ENCODE measurements at regions not wholly inside any gene's neighbourhood (a gene's known extent, or its start where the extent isn't known, plus 50 kb on each side); places are given as distances from the start of the nearest gene placed in this dataset.

DNA sequence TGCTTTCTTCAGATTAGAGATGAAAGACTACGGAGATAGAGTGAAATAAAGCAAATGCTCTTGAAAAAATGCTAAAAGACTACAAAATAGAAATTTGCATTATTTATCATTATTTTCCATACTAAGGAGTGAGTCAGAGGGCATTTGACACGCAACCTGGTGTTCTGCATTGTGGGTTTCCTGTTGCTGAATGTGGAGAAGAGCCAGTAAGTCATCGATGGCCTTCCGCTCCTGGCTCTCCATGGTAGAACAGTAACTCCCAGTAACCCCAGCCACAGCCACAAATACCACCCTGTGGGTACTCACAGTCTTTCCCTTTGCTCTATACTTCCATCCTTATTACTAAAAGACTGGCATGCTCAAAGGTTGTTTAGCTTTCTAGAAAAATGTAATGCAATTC, 61.5 kb downstream of the CGGBP1 start:
- H3K9me3 ChIP-seq (ENCODE audit: low read length): no peaks in the 10 kb centered on the region
- no peak overlapping the region for H3K4me3 ChIP-seq (ENCODE audit: low read length)
- no peak overlapping the region for H3K4me2 ChIP-seq (ENCODE audit: low read length)
- no peaks in the 10 kb centered on the region for H4K20me1 ChIP-seq (ENCODE audit: insufficient read depth)
- no peak overlapping the region for H2AFZ ChIP-seq (ENCODE audit: low read depth, low read length)
- no peak overlapping the region for H3K9ac ChIP-seq (ENCODE audit: low read length)
- no peaks in the 10 kb centered on the region for H3F3A ChIP-seq (ENCODE audit: insufficient read depth, low read length, poor library complexity, severe bottlenecking)
- no peak overlapping the region for H3K27ac ChIP-seq (ENCODE audit: low read length)
- no peaks in the 10 kb centered on the region for H3K79me2 ChIP-seq (replicated peaks; ENCODE audit: insufficient read depth, low read length)
- no peak for TF ChIP-seq RAD21 (conservative IDR thresholded peaks at IDR 0.05)
- TF ChIP-seq EP300 (conservative IDR thresholded peaks at IDR 0.05; ENCODE audit: poor library complexity, severe bottlenecking): no peak
- no peak for TF ChIP-seq MXI1 (conservative IDR thresholded peaks at IDR 0.05; ENCODE audit: poor library complexity, severe bottlenecking)
- TF ChIP-seq, protein P1, sequence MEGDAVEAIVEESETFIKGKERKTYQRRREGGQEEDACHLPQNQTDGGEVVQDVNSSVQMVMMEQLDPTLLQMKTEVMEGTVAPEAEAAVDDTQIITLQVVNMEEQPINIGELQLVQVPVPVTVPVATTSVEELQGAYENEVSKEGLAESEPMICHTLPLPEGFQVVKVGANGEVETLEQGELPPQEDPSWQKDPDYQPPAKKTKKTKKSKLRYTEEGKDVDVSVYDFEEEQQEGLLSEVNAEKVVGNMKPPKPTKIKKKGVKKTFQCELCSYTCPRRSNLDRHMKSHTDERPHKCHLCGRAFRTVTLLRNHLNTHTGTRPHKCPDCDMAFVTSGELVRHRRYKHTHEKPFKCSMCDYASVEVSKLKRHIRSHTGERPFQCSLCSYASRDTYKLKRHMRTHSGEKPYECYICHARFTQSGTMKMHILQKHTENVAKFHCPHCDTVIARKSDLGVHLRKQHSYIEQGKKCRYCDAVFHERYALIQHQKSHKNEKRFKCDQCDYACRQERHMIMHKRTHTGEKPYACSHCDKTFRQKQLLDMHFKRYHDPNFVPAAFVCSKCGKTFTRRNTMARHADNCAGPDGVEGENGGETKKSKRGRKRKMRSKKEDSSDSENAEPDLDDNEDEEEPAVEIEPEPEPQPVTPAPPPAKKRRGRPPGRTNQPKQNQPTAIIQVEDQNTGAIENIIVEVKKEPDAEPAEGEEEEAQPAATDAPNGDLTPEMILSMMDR (IDR thresholded peaks at IDR 0.05; ENCODE audit: poor library complexity, severe bottlenecking): no peak
- no peak for TF ChIP-seq POLR2AphosphoS5 (IDR thresholded peaks at IDR 0.05)
- TF ChIP-seq SMC3 (conservative IDR thresholded peaks at IDR 0.05; ENCODE audit: poor library complexity): no peak
- TF ChIP-seq, protein P2, sequence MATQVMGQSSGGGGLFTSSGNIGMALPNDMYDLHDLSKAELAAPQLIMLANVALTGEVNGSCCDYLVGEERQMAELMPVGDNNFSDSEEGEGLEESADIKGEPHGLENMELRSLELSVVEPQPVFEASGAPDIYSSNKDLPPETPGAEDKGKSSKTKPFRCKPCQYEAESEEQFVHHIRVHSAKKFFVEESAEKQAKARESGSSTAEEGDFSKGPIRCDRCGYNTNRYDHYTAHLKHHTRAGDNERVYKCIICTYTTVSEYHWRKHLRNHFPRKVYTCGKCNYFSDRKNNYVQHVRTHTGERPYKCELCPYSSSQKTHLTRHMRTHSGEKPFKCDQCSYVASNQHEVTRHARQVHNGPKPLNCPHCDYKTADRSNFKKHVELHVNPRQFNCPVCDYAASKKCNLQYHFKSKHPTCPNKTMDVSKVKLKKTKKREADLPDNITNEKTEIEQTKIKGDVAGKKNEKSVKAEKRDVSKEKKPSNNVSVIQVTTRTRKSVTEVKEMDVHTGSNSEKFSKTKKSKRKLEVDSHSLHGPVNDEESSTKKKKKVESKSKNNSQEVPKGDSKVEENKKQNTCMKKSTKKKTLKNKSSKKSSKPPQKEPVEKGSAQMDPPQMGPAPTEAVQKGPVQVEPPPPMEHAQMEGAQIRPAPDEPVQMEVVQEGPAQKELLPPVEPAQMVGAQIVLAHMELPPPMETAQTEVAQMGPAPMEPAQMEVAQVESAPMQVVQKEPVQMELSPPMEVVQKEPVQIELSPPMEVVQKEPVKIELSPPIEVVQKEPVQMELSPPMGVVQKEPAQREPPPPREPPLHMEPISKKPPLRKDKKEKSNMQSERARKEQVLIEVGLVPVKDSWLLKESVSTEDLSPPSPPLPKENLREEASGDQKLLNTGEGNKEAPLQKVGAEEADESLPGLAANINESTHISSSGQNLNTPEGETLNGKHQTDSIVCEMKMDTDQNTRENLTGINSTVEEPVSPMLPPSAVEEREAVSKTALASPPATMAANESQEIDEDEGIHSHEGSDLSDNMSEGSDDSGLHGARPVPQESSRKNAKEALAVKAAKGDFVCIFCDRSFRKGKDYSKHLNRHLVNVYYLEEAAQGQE (IDR thresholded peaks at IDR 0.05; ENCODE audit: borderline replicate concordance): no peak
- no peak for TF ChIP-seq TAF1 (IDR thresholded peaks at IDR 0.05; ENCODE audit: low read depth)
- no peak for TF ChIP-seq EZH2 (IDR thresholded peaks at IDR 0.05; ENCODE audit: borderline replicate concordance, insufficient read depth, low read length, poor library complexity, severe bottlenecking)
- H3K27me3 ChIP-seq (ENCODE audit: insufficient read depth, low read depth, low read length): no peaks in the 10 kb centered on the region
- no peaks in the 10 kb centered on the region for H3K9me2 ChIP-seq (ENCODE audit: insufficient read depth, low read length)
- H3K36me3 ChIP-seq (ENCODE audit: insufficient read depth, low read length): no peaks in the 10 kb centered on the region

DNA sequence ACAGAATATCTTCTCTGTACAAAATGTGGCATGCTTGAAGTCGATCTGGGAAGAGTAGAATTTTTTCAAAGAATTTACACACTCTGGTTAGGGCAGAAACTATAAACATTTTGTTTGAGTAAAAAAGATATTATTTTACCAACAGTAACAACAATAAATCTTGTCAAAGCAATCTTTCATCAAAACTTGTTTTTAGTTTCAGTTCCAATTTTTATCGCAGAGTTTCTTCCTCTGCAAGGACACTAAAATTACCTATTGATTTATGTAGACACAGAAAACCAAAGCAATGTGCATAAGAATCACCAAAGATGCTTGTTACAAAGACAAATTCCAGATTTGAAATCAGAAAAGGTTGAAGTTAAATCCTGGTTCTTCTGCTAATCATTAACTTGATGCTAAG, 61.9 kb downstream of the CGGBP1 start:
- no peaks in the 10 kb centered on the region for H3F3A ChIP-seq (ENCODE audit: insufficient read depth, low read length, poor library complexity, severe bottlenecking)
- H3K4me3 ChIP-seq (ENCODE audit: low read length): no peak overlapping the region
- H3K9ac ChIP-seq (ENCODE audit: low read length): no peak overlapping the region
- H2AFZ ChIP-seq (ENCODE audit: low read depth, low read length): no peak overlapping the region
- no peaks in the 10 kb centered on the region for H3K9me3 ChIP-seq (ENCODE audit: low read length)
- H3K27me3 ChIP-seq (ENCODE audit: insufficient read depth, low read depth, low read length): no peaks in the 10 kb centered on the region
- H3K9me2 ChIP-seq (ENCODE audit: insufficient read depth, low read length): no peaks in the 10 kb centered on the region
- TF ChIP-seq RAD21 (conservative IDR thresholded peaks at IDR 0.05) (no peak), MXI1 (conservative IDR thresholded peaks at IDR 0.05; ENCODE audit: poor library complexity, severe bottlenecking) (no peak), SMC3 (conservative IDR thresholded peaks at IDR 0.05; ENCODE audit: poor library complexity) (no peak), EP300 (conservative IDR thresholded peaks at IDR 0.05; ENCODE audit: poor library complexity, severe bottlenecking) (no peak), POLR2AphosphoS5 (IDR thresholded peaks at IDR 0.05) (no peak), EZH2 (IDR thresholded peaks at IDR 0.05; ENCODE audit: borderline replicate concordance, insufficient read depth, low read length, poor library complexity, severe bottlenecking) (no peak), TAF1 (IDR thresholded peaks at IDR 0.05; ENCODE audit: low read depth) (no peak)
- TF ChIP-seq, protein P1 (IDR thresholded peaks at IDR 0.05; ENCODE audit: poor library complexity, severe bottlenecking): no peak
- TF ChIP-seq, protein P2 (IDR thresholded peaks at IDR 0.05; ENCODE audit: borderline replicate concordance): no peak
- no peak overlapping the region for H3K27ac ChIP-seq (ENCODE audit: low read length)
- H3K79me2 ChIP-seq (replicated peaks; ENCODE audit: insufficient read depth, low read length): no peaks in the 10 kb centered on the region
- no peak overlapping the region for H3K4me2 ChIP-seq (ENCODE audit: low read length)
- no peaks in the 10 kb centered on the region for H4K20me1 ChIP-seq (ENCODE audit: insufficient read depth)
- no peaks in the 10 kb centered on the region for H3K36me3 ChIP-seq (ENCODE audit: insufficient read depth, low read length)

All from neural cell (in vitro differentiated cells).